Esophagus squamous epithelium (tissue), 5 donors: ENCODE measurements at regions not wholly inside any gene's neighbourhood (a gene's known extent, or its start where the extent isn't known, plus 50 kb on each side); places are given as distances from the start of the nearest gene placed in this dataset.

Experiments used
- DNase-seq: peaks from one replicate; lab custom pipeline; 2025; lab: John Stamatoyannopoulos, UW
- H3K27ac ChIP-seq, 4 donors: fragments of 200-600 bp; sonication (generic); one replicate each; pipeline ENCODE4 v1.5.1; 2016 to 2019; ENCODE audit warnings: mild to moderate bottlenecking in 1 of 4
- H3K27me3 ChIP-seq, 4 donors: fragments of 200-600 bp; sonication (generic); 1 replicate in 3 of 4; 2 replicates in 1 of 4; pipeline versions ENCODE4 v1.5.1 to v1.6.0; 2017 to 2021; ENCODE audit warnings: antibody characterized with exemption in 1 of 4
- H3K36me3 ChIP-seq, 3 donors: fragments of 200-600 bp; sonication (generic); one replicate each; pipeline ENCODE4 v1.5.1; 2016 to 2019
- H3K4me1 ChIP-seq, 3 donors: fragments of 200-600 bp; sonication (generic); one replicate each; pipeline ENCODE4 v1.5.1; 2017 to 2019
- H3K4me3 ChIP-seq, 4 donors: fragments of 200-600 bp; sonication (generic); 1 replicate in 3 of 4; 2 replicates in 1 of 4; pipeline ENCODE4 v1.5.1; 2016 to 2019; ENCODE audit warnings: mild to moderate bottlenecking in 2 of 4, moderate library complexity in 1 of 4
- H3K9me3 ChIP-seq, 3 donors: fragments of 200-600 bp; sonication (generic); one replicate each; pipeline ENCODE4 v1.5.1; 2016 to 2019
- POLR2A ChIP-seq, 4 donors: fragments of 450-650 bp; IDR thresholded peaks; one replicate each; pipeline ENCODE4 v1.6.1; 2017; ENCODE audit warnings: antibody characterized with exemption in 4 of 4, mild to moderate bottlenecking in 4 of 4, moderate library complexity in 3 of 4
- WGBS, 2 donors: methylation state at CpG; one replicate each; pipeline ENCODE4 v1.1.5; 2018; 5-methylcytosine and 5-hydroxymethylcytosine counted together
- intact Hi-C: fragments of 100-400 bp; cut with DNase I; formaldehyde crosslinking; loops from one replicate; pipeline ENCODE4 v1.15.0; 2022
- TF ChIP-seq, protein P1 (sequence below), 6 experiments: fragments of 450-650 bp in 4 of 6; fragments of 200-600 bp in 2 of 6; sonication (generic) in 2 of 6; IDR thresholded peaks; one replicate each; pipeline ENCODE4 v1.5.1; 2016 to 2019; ENCODE audit warnings: antibody characterized with exemption in 6 of 6, mild to moderate bottlenecking in 4 of 6, moderate library complexity in 4 of 6
- donor health status: DM: yes; HTN: yes; CAD: no.

DNA sequence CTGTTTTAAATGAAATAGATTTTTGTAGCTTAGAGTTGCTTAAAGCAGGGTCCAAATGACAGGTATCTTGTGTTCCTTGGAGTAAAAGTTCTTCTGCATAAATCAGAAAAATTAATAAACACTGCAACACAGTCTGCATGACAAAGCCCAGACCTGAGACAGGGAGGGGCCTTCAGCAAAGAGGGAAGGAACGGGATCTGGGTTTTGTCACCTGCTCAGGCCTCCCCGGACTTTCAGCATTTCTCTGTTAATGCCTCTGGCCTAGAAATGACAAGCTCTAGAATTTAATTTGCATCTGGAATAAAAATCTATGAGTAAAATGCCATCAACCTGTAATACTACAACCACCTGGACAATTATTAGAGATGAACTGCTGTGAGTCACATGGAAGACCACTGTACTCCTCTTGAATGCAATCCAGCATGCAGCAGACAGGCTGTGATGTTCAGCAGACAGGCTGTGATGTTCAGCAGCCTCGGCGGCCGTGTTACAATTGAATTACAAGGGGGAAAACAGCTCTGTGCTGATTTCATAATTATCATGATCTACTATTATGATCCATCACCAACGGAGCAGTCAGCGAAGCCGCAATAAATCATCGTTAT lies 170.2 kb downstream of the TOX3 start:
- Histone ChIP-seq H3K36me3 (no peaks in the 10 kb centered on the region), H3K27me3 (no peaks in the 10 kb centered on the region), H3K4me3 (no peak overlapping the region), H3K27ac (no peak overlapping the region), H3K4me1 (no peaks in the 10 kb centered on the region), H3K9me3 (no peaks in the 10 kb centered on the region)
- DNase-seq = no peak
- intact Hi-C loops = no loop called here
- 87 to 88% methylated on average over 9 of the region's 9 CpGs for WGBS, 2 donors
- TF ChIP-seq, protein P1, sequence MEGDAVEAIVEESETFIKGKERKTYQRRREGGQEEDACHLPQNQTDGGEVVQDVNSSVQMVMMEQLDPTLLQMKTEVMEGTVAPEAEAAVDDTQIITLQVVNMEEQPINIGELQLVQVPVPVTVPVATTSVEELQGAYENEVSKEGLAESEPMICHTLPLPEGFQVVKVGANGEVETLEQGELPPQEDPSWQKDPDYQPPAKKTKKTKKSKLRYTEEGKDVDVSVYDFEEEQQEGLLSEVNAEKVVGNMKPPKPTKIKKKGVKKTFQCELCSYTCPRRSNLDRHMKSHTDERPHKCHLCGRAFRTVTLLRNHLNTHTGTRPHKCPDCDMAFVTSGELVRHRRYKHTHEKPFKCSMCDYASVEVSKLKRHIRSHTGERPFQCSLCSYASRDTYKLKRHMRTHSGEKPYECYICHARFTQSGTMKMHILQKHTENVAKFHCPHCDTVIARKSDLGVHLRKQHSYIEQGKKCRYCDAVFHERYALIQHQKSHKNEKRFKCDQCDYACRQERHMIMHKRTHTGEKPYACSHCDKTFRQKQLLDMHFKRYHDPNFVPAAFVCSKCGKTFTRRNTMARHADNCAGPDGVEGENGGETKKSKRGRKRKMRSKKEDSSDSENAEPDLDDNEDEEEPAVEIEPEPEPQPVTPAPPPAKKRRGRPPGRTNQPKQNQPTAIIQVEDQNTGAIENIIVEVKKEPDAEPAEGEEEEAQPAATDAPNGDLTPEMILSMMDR (IDR thresholded peaks at IDR 0.05) = no peak
- TF ChIP-seq POLR2A (IDR thresholded peaks at IDR 0.05) = no peak

- H3K27ac ChIP-seq = no peak overlapping the region
Measured at GRCh38 chr16:52372313-52372712, 174.6 kb downstream of the TOX3 start.

DNA sequence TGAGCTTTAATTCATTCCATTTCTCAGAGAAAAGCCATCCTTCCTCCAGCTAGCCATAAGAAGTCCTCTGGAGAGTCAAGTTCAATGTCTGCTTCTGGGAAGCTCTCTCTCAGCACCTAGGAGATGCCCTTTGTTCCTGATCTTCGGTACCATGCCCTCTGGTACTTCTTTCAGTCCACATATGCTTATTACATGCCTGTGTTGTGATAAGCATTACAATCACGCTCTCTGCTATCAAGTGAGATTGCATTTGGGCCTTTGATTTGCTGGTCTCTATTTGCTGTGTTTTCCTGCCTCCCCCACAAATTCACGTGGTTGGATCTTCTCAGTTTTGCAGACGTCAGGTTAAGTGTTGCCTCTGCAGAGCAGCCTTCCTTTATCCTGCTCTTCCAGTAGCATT lies 178.1 kb downstream of the TOX3 start:
- intact Hi-C loops = no loop called here

More at GRCh38 chr16:52372313-52372712, 174.6 kb downstream of the TOX3 start:
- no peaks in the 10 kb centered on the region for H3K27me3 ChIP-seq
- no peaks in the 10 kb centered on the region for H3K4me1 ChIP-seq
- H3K9me3 ChIP-seq = no peaks in the 10 kb centered on the region
- TF ChIP-seq POLR2A (IDR thresholded peaks at IDR 0.05) = no peak
- TF ChIP-seq, protein P1 (IDR thresholded peaks at IDR 0.05) = no peak
- no peak for DNase-seq
- intact Hi-C loops = no loop called here
- no peaks in the 10 kb centered on the region for H3K36me3 ChIP-seq
- no peak overlapping the region for H3K4me3 ChIP-seq

DNA sequence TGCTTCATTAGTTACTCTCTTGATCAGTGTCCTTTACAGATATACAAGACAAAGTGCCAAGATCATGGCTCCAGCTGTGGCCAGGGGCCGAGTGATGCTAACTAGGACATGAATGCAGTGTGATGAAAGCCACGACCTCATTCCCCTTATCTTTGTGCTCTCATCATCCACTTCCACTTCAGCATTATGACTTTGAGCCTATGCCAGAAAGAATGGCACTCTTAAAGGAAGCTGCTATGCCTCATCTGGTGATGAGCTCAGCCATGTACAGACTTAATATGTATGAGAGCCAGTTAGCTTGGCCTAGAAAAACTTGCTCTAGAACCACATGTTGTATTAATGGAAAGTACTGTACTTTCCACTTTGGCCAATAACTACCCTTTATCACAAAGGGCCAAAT lies 179.1 kb downstream of the TOX3 start:
- Histone ChIP-seq H3K4me1 (no peaks in the 10 kb centered on the region), H3K9me3 (no peaks in the 10 kb centered on the region), H3K27ac (no peak overlapping the region), H3K4me3 (no peak overlapping the region), H3K36me3 (no peaks in the 10 kb centered on the region), H3K27me3 (no peaks in the 10 kb centered on the region)
- no peak for TF ChIP-seq POLR2A (IDR thresholded peaks at IDR 0.05)
- TF ChIP-seq, protein P1 (IDR thresholded peaks at IDR 0.05) = no peak
- intact Hi-C loops = no loop called here
- WGBS, 2 donors = 36 to 42% methylated on average over 2 of the region's 2 CpGs
- DNase-seq = no peak

More for the DNA sequence above, 178.1 kb downstream of the TOX3 start:
- Histone ChIP-seq H3K9me3 (no peaks in the 10 kb centered on the region), H3K4me1 (no peaks in the 10 kb centered on the region), H3K27ac (no peak overlapping the region), H3K36me3 (no peaks in the 10 kb centered on the region), H3K27me3 (no peaks in the 10 kb centered on the region), H3K4me3 (no peak overlapping the region)
- no peak for DNase-seq
- TF ChIP-seq POLR2A (IDR thresholded peaks at IDR 0.05) = no peak
- TF ChIP-seq, protein P1 (IDR thresholded peaks at IDR 0.05) = no peak
- WGBS, 2 donors = 63 to 77% methylated on average over 4 of the region's 4 CpGs

DNA sequence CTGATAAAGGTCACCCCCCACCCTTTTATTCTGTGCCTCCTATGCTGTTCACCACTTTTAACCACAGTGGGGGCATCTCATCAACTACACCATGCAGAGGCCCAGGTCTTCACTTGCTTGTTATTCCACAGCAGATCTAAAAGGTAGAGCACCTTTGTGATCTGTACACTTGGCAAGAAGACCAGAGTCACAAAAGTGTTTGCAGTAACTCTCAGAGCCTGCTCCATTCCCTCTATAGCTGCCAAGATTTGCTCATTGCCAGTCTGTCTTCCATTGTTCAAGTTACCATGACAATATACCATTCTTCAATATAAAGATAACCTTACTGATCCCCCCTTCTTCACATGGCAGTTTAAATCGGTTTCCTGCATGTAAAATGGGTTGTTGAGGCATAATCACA lies 180.0 kb downstream of the TOX3 start:
- Histone ChIP-seq H3K9me3 (no peaks in the 10 kb centered on the region), H3K27ac (no peak overlapping the region), H3K27me3 (no peaks in the 10 kb centered on the region), H3K4me1 (no peaks in the 10 kb centered on the region), H3K36me3 (no peaks in the 10 kb centered on the region), H3K4me3 (no peak overlapping the region)
- no peak for TF ChIP-seq POLR2A (IDR thresholded peaks at IDR 0.05)
- TF ChIP-seq, protein P1 (IDR thresholded peaks at IDR 0.05) = no peak
- intact Hi-C loops = no loop called here
- WGBS, 2 donors = 21 to 44% methylated on average over 1 of the region's 1 CpG
- no peak for DNase-seq
